NCI-H146 treated with DMSO at 0.1 percent for 48 hours (cell line): ENCODE measurements at regions not wholly inside any gene's neighbourhood (a gene's known extent, or its start where the extent isn't known, plus 50 kb on each side); places are given as distances from the start of the nearest gene placed in this dataset.

ENCODE experiments used
- DNase-seq: peaks from one replicate; lab custom pipeline; 2025; ENCODE audit not compliant: unreplicated experiment; lab: John Stamatoyannopoulos, UW

DNA sequence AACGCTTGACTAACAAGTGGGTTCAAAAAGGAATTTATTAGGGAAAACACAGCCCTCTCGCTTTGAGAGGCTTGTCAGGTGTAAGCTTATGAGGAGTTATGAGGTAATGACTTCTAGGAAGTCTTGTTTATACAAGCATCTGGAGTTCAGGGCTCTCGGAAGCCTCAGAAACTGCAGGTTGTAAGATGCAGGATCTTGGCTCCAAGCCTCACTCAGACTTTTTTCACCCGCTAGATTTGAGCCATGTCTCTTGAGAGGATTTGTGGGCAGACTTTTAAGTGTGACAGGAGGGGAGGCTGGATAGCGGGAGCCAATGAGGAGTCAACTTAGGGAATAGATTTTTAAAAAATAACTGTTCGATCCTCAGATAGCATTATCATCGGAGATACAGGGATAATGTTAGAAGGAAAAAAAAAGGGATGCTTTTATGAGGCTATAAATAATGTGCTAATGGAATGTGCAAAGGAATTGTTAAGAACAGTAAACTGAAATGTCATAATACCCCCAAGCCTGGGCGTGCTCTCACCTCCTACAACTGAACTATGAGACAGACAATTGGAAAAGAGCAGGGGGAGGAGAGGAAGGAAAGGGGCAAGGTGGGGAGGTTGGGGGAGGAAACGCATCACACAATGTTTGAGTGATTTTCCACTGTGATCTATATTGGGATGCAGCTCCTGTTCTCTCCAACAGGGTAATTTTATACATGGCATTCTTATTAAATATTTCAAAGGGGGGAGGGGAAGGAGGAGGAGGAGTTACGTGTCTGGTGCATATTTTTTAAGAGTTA is 107.4 kb upstream of the ESRRG start:
- DNase-seq: no peak

DNA sequence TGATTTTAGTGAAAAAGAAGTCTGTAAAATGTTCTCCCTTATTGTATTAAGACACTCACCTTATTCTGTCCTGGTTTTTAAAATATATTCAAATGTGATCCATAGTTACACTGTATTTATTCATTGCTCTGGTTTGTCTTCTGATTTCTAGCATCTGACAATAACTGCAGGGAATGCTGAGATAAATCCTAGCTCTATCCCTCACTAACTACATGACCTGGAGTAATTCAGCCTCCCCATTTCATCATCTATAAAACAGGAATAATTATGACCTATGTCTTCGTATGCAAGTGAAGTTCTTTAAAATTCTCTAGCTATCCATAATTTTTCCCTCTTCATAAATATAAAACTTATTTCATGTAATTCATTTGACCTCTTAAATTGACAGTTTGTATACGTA is 104.0 kb upstream of the ESRRG start:
- DNase-seq: no peak

DNA sequence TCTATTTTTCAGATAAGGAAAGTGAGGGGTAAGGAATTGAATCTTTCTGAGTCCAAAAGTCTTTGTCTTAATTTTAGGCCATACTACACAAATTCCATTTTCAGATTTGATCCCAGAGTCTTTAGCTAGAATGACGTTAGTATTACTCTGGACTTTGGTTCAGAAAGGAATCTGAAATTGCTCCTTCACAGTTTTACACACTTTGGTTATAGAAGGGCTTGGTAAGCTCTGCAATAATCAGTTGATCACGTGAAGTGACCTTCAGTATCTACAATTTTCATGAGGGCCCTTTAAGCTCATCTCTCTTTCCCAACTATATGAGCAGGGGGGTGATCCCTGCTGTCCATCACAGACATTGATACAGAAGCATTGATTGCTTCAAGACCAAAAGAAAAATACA is 103.4 kb upstream of the ESRRG start:
- DNase-seq: no peak

- no peak for DNase-seq
These were observed 103.0 kb upstream of the ESRRG start for GRCh38 chr1:216826214-216826613.

- no peak for DNase-seq
These were observed 102.3 kb upstream of the ESRRG start for GRCh38 chr1:216825557-216825956.

DNA sequence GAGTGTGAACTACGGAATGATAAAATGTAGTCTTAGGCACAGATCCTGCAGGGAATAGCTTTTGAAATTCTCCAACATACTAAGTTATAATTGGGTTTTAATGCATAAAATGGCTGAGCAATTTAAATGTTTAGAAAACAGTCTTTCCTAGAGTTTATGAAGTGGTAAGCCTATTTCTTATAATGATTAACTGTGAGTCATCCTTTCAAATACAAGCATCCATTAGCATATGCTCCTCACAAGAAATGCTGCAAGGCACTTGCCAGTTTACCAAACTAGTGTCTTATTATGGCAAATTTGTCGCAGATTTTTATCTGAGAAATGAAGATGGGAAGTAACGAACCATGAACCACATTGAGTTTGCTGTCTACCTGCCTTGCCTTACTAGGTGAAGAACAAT is 101.3 kb upstream of the ESRRG start:
- no peak for DNase-seq

DNA sequence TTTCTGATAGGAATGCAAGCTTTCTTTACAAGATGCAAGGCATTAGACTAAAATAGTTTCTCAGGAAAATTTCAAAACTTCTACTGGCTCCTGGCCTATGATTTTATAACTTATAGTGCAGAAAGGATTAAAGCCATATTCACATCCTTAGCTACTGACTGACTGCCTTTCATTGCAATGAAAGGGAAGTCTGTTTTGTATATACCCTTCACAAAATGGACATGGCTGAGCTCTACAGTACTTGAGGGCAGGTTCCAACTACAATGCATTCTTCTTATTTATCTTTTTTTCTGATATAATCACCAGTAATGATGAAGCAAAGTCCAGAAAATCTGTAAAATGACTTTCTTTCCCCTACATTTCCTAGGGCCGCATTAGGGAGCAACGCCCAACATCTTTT is 100.5 kb upstream of the ESRRG start:
- DNase-seq: no peak

- DNase-seq: peak; percentile 74
These were observed 99.3 kb upstream of the ESRRG start for GRCh38 chr1:216822480-216822879.

DNA sequence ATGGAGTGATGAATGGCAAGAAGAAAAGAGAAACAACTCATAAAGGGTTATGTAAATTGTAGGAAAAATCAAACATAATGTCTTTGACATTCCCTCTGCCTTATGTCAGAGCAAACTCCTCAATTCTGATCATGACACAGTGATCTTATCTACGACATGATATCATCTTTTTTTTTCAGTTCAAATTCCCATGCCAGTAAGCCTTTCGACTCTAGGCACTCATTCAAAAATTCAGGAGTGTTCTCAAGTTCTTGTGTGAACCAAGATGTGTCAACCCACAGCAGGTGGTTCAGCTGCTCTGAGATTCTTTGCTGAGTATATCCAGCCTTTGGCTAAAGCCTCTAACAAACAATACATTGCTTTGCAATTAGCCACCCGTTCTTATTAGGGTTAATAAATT is 97.1 kb upstream of the ESRRG start:
- no peak for DNase-seq

DNA sequence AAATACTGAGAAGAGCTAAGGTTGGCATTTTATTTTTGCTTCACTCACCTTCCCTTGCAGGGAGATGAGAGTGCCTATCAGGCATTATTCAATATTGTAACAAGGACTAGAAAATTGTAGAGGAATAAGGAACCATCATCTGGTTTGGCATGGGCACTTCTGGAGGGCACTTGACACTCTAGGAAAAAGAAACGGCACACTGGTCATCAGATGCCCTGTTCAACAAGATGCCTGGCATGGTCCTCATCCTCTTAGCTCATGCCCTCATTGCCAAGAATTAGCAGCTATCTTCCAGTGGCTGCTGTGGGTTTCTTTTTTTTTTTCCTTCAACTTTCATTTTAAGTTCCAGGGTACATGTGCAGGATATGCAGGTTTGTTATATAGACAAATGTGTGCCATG is 95.1 kb upstream of the ESRRG start:
- no peak for DNase-seq

GRCh38 chr1:216815260-216816131 is 92.3 kb upstream of the ESRRG start:
- peak; percentile 36 for DNase-seq

- DNase-seq: no peak
These were observed 91.5 kb upstream of the ESRRG start for GRCh38 chr1:216814576-216815259.

GRCh38 chr1:216812966-216813365 is 89.7 kb upstream of the ESRRG start:
- DNase-seq: no peak

DNA sequence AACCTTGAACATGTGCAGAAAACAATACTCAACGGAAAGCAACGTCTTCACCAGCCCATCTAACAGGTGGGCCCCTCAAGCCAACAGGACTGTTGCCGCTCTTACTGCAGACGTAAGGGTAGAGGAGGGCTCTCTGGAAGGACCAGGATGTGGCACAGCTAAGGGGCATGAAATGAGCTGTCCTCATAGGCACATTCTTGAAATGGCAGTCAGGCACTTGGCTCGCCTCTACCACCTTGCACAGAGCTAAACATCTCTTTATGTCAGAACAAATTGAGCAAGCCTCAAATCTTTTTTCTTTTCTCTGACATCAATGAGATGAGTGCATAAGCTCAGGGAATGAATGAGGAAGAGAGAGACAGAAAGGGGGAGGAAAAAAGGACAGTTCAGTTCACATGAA is 86.4 kb upstream of the ESRRG start:
- no peak for DNase-seq

- no peak for DNase-seq
These were observed 84.5 kb upstream of the ESRRG start for GRCh38 chr1:216807696-216808095.

DNA sequence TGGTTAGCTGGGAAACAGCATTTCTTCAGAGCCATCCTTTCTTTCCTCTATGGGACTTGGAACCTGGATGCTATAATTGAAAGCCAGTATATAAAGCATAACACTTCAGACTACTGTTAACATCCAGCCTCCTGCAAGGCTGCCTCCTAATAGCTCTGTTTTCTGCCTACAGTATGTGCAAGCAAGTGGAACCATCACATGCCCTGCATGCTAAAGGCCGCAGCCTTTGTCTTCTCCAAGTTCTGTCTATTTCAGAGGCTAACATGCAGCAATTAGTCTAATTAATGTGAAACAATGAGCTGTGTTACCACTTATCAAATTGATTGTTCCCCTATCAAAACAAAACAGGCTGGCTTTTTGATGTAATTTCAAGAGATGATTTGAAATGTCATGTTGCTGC is 82.7 kb upstream of the ESRRG start:
- DNase-seq: peak; percentile 13

DNA sequence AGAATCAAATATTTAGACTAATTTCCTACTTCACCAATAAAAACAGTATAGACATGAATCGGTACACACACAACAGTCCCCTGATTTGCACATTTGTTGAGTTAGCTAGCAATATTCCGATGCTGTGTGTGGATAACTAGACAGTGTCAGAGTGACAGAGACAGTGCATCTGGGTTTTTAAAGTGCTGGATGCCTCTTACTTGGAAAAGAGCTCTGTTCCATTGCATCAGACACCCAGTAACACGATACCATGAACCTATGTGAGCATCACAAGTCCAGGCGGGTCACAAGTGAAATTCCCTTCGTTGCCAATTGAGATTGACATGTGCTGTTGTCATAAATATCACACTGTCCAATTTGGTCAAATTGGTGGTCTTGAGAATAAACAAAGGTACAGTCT is 82.0 kb upstream of the ESRRG start:
- no peak for DNase-seq

DNA sequence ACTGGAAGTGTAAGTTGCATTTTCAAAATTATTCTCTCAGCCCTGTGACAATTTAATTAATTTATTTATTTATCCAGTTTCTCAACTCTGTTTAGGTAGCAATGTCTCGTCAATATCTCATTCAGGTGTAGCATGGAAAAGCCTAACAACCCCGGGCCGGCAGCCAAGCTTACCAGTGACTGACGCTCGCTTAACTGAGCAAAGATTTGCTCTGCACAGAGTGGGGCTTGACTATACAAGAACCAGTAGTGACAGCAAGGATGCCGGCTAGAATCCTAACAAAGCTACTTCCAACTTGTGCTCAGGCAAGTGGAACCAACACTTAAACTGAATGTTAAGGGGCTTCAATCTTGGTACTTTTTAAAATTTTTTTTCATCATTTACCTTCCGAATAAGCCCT is 80.9 kb upstream of the ESRRG start:
- DNase-seq: no peak

DNA sequence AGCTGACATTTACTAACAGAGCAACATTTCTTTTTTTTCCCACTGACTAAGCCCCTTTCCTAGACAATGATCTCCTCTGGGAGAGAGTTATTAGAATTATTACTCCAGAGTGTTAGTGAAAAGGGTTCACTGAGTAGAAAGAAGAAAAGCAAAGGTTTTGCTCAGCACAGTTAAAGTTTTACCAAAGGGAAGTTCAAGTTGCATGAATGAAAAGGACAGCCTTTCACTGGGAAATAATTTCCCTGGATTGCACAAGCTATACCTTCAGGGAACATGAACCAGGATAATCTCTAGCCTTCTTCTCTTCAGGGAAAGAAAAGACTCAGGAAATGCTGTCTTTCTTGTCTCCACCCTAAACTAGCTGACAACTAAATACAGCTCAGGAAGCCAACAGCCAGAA is 71.4 kb upstream of the ESRRG start:
- no peak for DNase-seq

DNA sequence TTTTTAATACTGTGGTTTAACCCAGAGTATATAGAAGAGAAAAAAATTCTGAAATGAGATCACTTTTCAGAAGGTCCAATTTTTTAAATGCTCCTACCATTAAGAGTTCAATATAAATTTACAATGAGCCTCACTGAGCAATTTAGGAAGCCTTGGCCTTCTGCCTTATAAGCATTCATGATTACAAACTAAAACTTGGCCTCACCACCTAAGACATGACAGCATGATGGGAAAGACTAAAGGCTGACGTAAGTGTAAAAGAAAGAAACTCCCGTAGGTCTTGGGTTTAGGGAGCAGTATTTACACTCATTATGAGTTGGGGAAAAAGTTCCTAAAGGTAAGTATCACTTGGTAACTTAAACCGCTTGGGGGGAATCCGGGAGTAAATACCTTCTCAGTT is 70.7 kb upstream of the ESRRG start:
- no peak for DNase-seq

DNA sequence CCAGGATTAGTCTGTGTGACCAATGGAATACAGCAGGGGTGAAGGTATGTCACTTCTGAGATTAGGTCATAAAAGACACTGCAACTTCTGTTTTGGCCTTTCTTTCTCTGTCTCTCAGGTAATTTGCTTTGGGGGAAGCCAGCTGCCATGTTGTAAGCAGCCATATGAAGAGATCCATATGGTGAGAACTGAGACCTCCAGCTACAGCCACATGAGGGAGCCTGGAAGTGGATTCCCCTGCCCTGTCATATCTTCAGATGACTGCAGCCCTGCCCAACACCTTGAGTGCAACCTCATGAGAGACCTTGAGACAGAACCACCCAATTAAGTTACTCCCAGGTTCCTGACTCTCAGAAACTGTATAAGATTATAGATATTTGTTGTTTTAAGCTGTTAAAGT is 70.1 kb upstream of the ESRRG start:
- no peak for DNase-seq

GRCh38 chr1:216788671-216789070 is 65.4 kb upstream of the ESRRG start:
- DNase-seq: no peak
